Stimulated activated effector memory CD8-positive, alpha-beta T cell treated with anti-CD3 and anti-CD28 coated beads, Interleukin-12 subunit alpha, Interleukin-12 subunit beta, amount 100 ng/mL, for 72 hours (primary cell): ENCODE measurements at regions not wholly inside any gene's neighbourhood (a gene's known extent, or its start where the extent isn't known, plus 50 kb on each side); places are given as distances from the start of the nearest gene placed in this dataset.

Source experiments
- ATAC-seq: fragments of 150-1000 bp; cut with Tn5 transposase; 2 replicates; pipeline ENCODE4 v1.10.0; 2021
- DNase-seq, 2 donors: peaks; one replicate each; pipeline ENCODE4 v3.0.0; 2021 to 2022; ENCODE audit warnings: low spot score in 2 of 2
- H3K27ac Mint-ChIP-seq: one replicate; pipeline ENCODE4 v1.8.0; 2022; ENCODE audit warnings: mild to moderate bottlenecking, mixed read lengths
- H3K36me3 Mint-ChIP-seq: one replicate; pipeline ENCODE4 v1.8.0; 2022; ENCODE audit warnings: mild to moderate bottlenecking, mixed read lengths
- H3K4me1 Mint-ChIP-seq: one replicate; pipeline ENCODE4 v1.8.0; 2022; ENCODE audit warnings: mixed read lengths
- H3K4me3 Mint-ChIP-seq: one replicate; pipeline ENCODE4 v1.8.0; 2022; ENCODE audit warnings: mild to moderate bottlenecking, mixed read lengths
- H3K9me3 Mint-ChIP-seq: one replicate; pipeline ENCODE4 v1.8.0; 2022; ENCODE audit warnings: mixed read lengths

DNA sequence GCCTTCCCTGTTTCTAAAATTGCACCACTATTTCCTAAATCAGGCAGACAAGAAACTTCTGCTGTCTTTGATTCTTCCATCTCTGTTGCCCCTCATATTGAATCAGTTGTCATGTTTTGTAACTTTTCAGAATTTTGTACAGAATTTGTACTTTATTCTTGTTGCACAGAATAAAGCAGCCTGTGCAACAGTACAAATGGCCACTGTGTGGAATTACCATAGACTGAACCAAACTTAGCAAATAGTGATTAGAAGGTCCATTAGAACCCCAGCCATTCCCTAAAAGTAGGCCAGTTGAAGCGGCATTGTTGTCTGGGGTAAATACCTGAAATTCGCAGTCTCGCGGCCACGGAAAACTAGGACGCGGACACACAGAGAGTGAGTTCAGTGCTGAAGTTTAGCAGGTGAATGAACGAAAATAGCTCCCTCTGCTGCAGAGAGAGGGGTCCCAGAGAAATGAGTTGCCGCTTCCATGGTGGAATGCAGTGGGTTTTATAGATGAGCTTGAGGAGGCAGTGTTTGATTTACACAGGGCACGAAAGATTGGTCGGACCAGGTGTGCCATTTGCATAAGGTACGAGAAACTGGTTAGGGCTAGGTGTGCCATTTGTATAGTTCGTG, 71.8 kb downstream of the C4orf33 start:
- DNase-seq (no peak), ATAC-seq (no peak)
- H3K4me1 Mint-ChIP-seq = no peaks in the 10 kb centered on the region
- H3K27ac Mint-ChIP-seq = no peak overlapping the region
- H3K4me3 Mint-ChIP-seq = no peak overlapping the region
- H3K36me3 Mint-ChIP-seq = no peaks in the 10 kb centered on the region
- no peaks in the 10 kb centered on the region for H3K9me3 Mint-ChIP-seq

DNA sequence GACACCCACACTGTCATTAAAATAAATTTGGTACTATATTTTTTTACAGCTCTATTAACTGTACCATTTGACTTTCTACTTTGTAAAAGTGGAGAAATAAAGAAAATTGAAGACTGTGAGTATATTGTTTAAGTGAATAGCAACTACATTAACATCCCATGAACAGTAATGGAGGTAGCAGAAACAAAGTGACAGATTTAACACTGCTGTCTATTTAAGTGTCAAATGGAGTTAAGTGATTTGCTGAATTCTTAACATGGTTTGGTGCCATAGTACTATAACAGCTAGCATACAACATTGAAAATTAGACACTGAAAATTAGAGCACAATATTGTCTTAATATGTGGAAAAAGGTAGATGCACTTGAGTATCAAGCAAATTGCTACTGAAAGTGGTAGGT, 76.2 kb downstream of the C4orf33 start:
- no peaks in the 10 kb centered on the region for H3K36me3 Mint-ChIP-seq
- ATAC-seq (no peak), DNase-seq (no peak)
- no peak overlapping the region for H3K4me3 Mint-ChIP-seq
- no peaks in the 10 kb centered on the region for H3K9me3 Mint-ChIP-seq
- no peaks in the 10 kb centered on the region for H3K4me1 Mint-ChIP-seq
- no peak overlapping the region for H3K27ac Mint-ChIP-seq

DNA sequence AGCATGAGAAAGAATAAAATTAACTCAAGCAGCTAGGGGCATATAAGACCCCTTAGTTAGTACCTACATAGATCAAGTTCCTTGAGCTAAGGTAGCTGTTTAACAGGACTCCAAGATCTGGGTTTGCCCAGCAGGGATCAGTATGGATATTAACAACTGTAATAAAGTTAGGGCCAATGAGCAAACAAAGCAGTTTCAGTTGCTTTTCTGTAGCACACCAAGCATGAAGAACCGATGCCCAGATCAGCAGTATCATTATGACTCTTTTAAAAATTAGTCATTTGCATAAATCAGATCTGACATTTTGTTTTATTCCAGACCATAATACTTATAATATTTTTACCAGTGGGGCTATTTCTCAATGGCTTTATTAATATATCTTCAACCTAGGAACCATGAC, 80.9 kb downstream of the C4orf33 start:
- Mint-ChIP-seq H3K4me3 (no peak overlapping the region), H3K36me3 (no peaks in the 10 kb centered on the region), H3K9me3 (no peaks in the 10 kb centered on the region), H3K4me1 (no peaks in the 10 kb centered on the region), H3K27ac (no peak overlapping the region)
- ATAC-seq = no peak
- DNase-seq = no peak

DNA sequence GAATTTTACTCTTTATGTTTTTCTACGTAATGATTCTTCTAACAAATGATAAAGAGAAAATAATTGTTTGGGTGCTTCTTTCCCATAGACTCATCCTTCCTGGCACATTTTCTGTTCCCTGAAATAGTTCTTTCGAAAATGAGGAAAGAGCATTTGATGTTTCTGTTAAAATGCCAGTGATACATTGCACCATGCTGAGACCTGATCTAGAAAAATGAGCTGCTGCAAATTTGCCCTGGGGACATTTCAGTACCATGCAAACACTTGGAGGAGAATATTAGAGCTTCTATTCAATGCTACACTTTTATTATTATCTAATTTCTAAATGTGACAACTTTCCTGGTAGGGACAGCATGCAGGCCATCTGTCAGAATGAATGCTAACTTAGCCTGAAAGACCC, 83.3 kb downstream of the C4orf33 start:
- ATAC-seq (no peak), DNase-seq (no peak)
- peaks cover under 1% of the 10 kb centered on the region for H3K9me3 Mint-ChIP-seq
- H3K27ac Mint-ChIP-seq = no peak overlapping the region
- no peaks in the 10 kb centered on the region for H3K36me3 Mint-ChIP-seq
- no peaks in the 10 kb centered on the region for H3K4me1 Mint-ChIP-seq
- no peak overlapping the region for H3K4me3 Mint-ChIP-seq

DNA sequence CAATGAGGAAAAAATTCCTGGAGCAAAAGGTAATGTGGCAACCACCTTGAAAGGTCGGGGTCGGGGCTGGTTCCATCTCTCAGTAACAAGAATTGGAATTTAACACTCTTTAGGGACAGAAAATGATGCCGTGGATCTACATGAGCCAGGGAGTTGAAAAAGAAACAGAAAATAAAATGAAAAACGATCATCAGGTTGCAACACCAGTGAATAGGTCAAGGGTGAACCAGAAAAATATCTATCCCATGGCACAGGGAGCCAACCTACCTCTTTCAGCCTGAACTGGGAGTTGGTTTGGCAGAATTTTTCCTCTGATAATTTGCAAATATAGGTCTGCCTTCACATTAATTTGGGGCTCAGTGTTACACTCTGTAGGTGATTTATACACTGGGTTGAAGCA, 93.7 kb downstream of the C4orf33 start:
- DNase-seq (no peak), ATAC-seq (no peak)
- no peak overlapping the region for H3K27ac Mint-ChIP-seq
- H3K4me1 Mint-ChIP-seq = no peaks in the 10 kb centered on the region
- no peaks in the 10 kb centered on the region for H3K9me3 Mint-ChIP-seq
- H3K4me3 Mint-ChIP-seq = no peak overlapping the region
- H3K36me3 Mint-ChIP-seq = no peaks in the 10 kb centered on the region

DNA sequence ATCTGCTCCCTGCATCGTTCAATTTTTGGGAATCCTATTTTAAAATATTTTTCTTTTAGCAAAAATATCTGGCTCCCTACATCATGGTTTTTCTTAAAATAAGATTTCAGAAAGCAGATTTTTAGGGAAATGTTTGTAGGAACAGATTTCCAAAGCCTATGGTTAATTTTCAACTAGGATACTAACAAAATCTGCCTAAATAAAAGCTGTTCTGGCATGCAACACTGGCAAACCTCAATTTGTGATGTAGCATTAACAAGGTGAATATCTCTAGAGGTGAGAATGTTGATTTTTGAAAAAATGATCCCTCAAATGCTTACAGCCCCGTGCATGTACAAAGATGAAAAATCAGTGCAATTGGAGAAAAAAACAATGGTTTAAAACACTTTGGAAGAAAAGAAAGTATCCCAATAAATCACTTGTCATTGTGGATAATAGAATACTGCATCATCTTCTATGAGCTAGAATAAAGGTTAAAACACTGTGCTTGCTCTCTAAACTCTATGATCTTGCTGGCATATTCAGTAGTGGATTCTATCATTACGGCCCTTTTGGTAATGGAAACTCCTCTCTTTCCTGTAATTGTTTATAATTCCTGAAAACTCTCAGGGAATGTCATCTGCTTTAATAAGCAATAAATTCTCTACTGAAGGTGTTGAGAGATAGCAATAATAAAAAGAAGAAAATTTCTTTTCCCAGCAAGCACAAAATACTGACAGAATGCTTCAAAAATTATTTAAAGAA, 97.6 kb downstream of the C4orf33 start:
- Mint-ChIP-seq H3K4me1 (no peaks in the 10 kb centered on the region), H3K27ac (no peak overlapping the region), H3K9me3 (no peaks in the 10 kb centered on the region), H3K36me3 (no peaks in the 10 kb centered on the region), H3K4me3 (no peak overlapping the region)
- no peak for ATAC-seq
- no peak for DNase-seq

DNA sequence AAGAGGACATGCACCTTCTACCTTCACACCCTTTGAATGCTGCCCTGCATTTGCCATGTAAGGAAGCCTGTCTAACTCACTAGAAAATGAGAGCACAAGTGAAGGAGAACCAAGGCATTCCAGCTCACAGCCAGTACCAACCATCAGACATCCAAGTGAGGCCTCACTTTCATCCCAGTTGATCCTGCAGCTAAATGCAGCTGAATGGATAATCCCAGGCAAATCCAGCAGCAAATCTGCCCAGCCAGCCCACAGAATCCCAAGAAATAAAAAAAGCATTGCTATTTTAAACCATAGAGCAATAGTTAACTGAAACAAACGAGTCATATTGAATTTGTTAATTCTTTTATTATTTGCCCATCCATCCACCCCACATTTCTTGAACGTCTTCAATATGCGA, 112.5 kb downstream of the C4orf33 start:
- Mint-ChIP-seq H3K9me3 (no peaks in the 10 kb centered on the region), H3K36me3 (no peaks in the 10 kb centered on the region), H3K4me3 (no peak overlapping the region), H3K4me1 (no peaks in the 10 kb centered on the region), H3K27ac (no peak overlapping the region)
- DNase-seq (no peak), ATAC-seq (no peak)

DNA sequence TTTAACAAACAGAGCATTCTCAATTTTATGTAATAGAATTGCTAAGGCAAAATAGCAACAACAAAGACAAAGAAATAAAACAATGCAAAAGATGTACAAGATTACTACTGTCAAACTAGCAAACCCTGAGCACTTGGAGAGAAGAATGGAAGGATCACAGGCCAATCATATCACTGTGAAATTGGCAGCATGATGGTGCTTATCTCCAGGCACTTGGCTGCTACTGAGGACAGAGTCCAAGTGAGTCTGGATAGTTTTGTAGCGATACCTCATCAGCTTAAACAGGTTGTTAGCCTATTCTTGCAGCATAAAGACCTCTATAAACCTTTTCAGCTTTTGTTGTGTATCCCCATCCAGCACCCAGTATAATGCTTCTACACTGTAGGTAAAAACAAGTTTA, 117.7 kb downstream of the C4orf33 start:
- Mint-ChIP-seq H3K27ac (no peak overlapping the region), H3K4me1 (no peaks in the 10 kb centered on the region), H3K4me3 (no peak overlapping the region), H3K36me3 (no peaks in the 10 kb centered on the region), H3K9me3 (no peaks in the 10 kb centered on the region)
- ATAC-seq (no peak), DNase-seq (no peak)

DNA sequence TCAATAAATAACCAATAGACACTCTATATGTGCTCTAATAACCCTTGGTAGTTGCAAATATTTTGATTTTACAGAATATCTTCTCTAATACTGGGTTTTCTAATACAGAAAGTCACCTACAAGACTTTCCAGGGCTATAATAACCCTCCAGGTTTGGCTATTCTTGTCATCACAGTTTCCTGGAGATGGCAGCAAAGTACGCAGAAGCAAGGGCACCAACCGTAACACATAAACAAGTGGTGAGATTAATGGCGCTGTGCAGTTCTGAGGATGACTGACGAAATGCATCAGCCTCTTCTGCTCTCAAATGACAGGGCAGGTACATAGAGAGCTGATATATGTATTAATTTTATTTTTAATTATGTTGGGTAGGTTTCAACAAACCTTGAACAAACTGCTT, 122.4 kb downstream of the C4orf33 start:
- Mint-ChIP-seq H3K4me3 (no peak overlapping the region), H3K27ac (no peak overlapping the region), H3K9me3 (no peaks in the 10 kb centered on the region), H3K4me1 (no peaks in the 10 kb centered on the region), H3K36me3 (no peaks in the 10 kb centered on the region)
- ATAC-seq (no peak), DNase-seq (no peak)

DNA sequence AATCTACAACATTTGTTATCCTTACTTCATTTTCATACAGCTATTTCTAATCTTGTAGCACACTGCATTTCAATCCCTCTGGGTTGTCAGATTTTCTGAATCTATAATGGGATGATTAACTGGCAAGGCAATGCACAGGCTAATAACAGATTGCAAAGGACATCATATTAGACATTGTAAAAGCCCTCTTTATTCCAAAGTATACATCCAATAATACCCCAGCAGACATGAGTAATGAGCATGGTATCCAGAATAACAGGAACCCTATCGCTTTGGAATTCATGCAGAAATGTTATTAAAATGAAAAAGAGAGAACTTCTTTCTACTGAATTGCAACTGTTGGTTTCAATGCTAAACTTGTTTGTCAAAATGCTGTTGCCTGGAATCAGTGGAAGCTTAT, 122.9 kb downstream of the C4orf33 start:
- no peaks in the 10 kb centered on the region for H3K4me1 Mint-ChIP-seq
- DNase-seq (no peak), ATAC-seq (no peak)
- H3K27ac Mint-ChIP-seq = no peak overlapping the region
- no peaks in the 10 kb centered on the region for H3K9me3 Mint-ChIP-seq
- no peaks in the 10 kb centered on the region for H3K36me3 Mint-ChIP-seq
- no peak overlapping the region for H3K4me3 Mint-ChIP-seq

DNA sequence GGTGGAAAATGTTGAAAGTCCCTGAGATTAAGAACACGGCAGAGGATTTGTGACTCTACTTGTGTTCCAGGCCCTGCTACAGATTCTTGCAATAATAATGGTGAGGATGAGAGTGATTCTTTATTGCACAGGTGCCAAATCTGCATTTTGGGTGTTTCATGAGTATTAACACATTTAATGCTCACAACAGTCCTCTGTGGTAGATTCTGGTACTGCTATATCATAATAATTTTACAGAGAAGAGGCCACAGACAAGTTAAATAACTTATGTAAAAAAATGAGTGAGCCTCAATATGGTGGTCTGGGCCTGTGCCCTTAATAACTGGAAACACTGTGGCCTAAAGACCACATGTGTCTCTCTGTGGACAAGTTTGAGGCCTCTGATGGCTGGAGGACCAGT, 124.3 kb downstream of the C4orf33 start:
- H3K27ac Mint-ChIP-seq = no peak overlapping the region
- no peaks in the 10 kb centered on the region for H3K4me1 Mint-ChIP-seq
- no peaks in the 10 kb centered on the region for H3K36me3 Mint-ChIP-seq
- no peak overlapping the region for H3K4me3 Mint-ChIP-seq
- DNase-seq (no peak), ATAC-seq (no peak)
- H3K9me3 Mint-ChIP-seq = no peaks in the 10 kb centered on the region

DNA sequence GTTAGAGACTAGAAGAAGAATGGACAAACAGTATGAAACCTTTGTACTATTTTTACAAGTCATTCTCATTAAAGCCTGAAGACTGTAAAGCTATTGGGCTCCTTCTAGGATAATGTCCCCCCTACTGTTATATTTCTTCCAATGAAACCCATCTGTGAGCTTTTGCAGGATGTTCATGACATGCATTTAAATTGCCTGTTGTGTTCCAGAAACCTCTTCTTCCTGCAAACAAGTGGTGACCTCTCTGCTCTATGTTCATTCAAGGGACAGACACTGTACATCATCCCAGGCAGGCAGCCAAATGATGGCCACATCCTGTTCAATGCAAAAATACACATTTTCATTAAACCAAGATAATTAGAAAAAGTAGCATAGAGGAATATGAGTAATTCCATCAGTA, 128.0 kb downstream of the C4orf33 start:
- DNase-seq (no peak), ATAC-seq (no peak)
- H3K27ac Mint-ChIP-seq = no peak overlapping the region
- H3K4me1 Mint-ChIP-seq = no peaks in the 10 kb centered on the region
- no peaks in the 10 kb centered on the region for H3K9me3 Mint-ChIP-seq
- no peak overlapping the region for H3K4me3 Mint-ChIP-seq
- H3K36me3 Mint-ChIP-seq = no peaks in the 10 kb centered on the region

DNA sequence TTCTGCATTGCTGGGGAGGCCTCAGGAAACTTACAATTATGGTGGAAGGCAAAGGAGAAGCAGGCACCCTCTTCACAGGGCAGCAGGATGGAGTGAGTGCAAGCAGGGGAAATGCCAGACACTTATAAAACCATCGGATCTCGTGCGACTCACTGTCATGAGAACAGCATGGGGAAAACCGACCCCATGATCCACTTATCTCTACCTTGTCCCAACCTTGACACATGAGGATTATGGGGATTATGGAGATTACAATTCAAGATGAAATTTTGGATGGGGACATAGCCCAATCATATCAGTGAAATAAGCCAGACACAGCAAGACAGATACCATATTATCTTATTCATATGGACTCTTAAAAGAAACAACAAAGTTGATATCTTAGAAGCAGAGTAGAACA, 134.9 kb downstream of the C4orf33 start:
- Mint-ChIP-seq H3K4me3 (no peak overlapping the region), H3K27ac (no peak overlapping the region), H3K9me3 (no peaks in the 10 kb centered on the region), H3K4me1 (no peaks in the 10 kb centered on the region), H3K36me3 (no peaks in the 10 kb centered on the region)
- DNase-seq (no peak), ATAC-seq (no peak)

DNA sequence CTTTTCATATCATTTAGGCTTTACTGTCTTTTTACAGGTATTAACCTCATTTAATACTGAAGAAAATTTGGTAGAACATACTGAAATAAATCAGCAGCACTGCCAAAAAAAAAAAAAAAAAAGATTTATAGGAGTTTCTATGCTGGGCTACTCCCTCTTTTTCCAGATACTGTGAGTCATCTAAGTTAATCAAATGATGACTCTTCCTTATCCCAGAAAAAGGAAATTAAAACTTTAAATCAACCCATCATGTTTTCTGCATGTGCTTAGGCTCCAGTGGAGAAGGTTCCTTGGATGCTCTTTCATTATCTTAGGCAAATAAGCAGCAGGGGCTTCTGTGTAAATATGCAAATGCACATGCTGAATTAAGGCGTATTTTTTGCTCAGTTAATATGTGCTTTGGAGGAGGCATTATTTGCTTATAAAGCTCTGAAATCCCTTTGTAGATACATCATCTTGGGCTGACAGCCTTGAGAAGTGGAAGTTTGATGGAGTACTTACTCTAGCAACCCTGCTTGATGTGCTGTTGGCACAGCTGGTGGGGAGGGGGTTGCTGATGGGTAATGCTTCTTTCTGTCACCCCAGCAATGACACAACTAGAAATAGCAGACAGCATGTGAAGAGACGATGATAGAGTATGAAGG, 136.1 kb downstream of the C4orf33 start:
- DNase-seq (no peak), ATAC-seq (no peak)
- no peak overlapping the region for H3K27ac Mint-ChIP-seq
- no peaks in the 10 kb centered on the region for H3K36me3 Mint-ChIP-seq
- H3K4me1 Mint-ChIP-seq = no peaks in the 10 kb centered on the region
- no peaks in the 10 kb centered on the region for H3K9me3 Mint-ChIP-seq
- H3K4me3 Mint-ChIP-seq = no peak overlapping the region

DNA sequence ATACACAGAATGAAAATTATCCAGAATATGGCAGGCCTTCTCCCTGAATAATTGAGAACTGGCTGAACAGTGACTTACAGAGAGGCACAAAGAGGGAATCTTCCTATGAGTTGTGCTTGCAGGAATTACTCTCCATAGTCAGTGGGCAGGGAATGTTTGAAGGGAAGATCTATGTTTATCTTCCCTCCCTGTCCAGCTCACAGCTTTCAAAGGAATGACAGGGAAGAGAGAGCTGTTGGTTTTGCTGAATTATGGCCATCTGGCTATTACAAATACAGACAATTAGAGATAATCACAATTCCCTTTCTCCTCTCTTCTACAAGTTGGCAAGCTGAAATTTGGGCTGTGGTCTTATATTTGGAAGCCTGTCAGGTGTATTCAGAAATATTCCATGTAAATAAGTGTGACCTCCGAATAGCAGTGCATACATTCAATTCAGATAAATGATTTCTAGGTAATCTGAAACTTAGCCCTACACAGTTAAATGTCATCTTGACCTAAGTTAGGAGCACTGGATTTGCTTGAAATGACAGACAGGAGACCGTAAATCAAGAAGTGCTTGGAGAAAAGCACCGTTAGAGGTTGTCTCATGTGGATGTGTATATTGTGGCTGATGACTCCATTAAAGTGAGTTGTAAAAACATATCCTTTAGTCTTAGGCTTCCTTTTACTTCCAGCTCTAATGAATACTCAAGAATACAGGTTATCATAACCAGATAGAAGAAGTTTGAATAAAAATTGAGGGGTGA, 136.8 kb downstream of the C4orf33 start:
- ATAC-seq (no peak), DNase-seq (no peak)
- H3K4me3 Mint-ChIP-seq = no peak overlapping the region
- H3K36me3 Mint-ChIP-seq = no peaks in the 10 kb centered on the region
- H3K9me3 Mint-ChIP-seq = no peaks in the 10 kb centered on the region
- H3K27ac Mint-ChIP-seq = no peak overlapping the region
- no peaks in the 10 kb centered on the region for H3K4me1 Mint-ChIP-seq

DNA sequence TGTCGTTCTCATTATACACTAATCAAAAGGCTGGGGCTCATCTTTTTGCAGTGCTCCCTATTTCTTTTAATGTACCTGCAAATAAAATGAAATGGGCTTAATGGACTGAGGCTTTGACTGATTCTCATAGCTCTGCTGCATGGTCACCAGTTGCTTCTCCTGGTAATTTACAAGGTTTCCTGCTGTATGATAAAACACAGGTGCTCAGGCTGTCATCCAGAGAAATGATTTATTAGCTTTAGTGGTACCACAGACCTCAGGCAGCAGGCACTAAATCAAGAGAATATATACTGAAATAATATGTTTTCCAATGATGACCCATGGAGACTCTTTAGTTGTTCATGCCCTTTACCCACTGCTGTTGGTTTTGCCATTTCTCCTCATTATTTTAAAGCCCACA, 137.7 kb downstream of the C4orf33 start:
- H3K4me1 Mint-ChIP-seq = no peaks in the 10 kb centered on the region
- H3K9me3 Mint-ChIP-seq = no peaks in the 10 kb centered on the region
- ATAC-seq = no peak
- no peak overlapping the region for H3K27ac Mint-ChIP-seq
- H3K36me3 Mint-ChIP-seq = no peaks in the 10 kb centered on the region
- no peak overlapping the region for H3K4me3 Mint-ChIP-seq
- no peak for DNase-seq
